ENCODE measurements at regions not wholly inside any gene's neighbourhood (a gene's known extent, or its start where the extent isn't known, plus 50 kb on each side); places are given as distances from the start of the nearest gene placed in this dataset.

DNA sequence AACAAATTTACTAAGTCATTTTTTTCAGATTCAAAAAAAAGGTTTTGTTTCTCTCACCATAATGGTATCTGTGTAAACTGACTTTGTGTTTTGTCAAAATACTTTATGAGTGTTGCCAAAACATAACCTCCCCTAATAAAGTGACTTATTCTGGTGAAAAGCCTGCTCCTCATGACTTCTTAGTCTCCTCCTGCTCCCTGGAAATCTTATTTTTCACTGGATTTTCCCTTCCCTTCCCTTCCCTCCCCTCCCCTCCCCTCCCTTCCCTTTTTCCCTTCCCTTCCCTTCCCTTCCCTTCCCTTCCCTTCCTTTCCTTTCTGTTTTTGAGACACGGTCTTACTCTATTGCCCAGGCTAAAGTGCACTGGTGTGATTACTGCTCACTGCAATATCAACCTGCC is 650.1 kb upstream of the GHITM start:
- Histone ChIP-seq H3K27me3 (ENCODE audit: control insufficient read depth in 2 of 2, insufficient read depth in 2 of 2, low read length in 2 of 2) (no peaks in the 10 kb centered on the region), H3K4me3 (replicated peaks in 1 of 3; ENCODE audit: insufficient read depth in 1 of 3, low read depth in 1 of 3, low read length in 3 of 3) (no peak overlapping the region), H3K79me2 (ENCODE audit: control insufficient read depth, insufficient read depth, low read length) (no peaks in the 10 kb centered on the region), H3K4me1 (ENCODE audit: control insufficient read depth, extremely low read depth, insufficient read depth, low read length) (no peaks in the 10 kb centered on the region), H3K36me3 (ENCODE audit: control insufficient read depth in 2 of 2, extremely low read depth in 1 of 2, insufficient read depth in 2 of 2, low read length in 2 of 2) (no peaks in the 10 kb centered on the region), H4K20me1 (replicated peaks; ENCODE audit: control insufficient read depth, extremely low read depth, insufficient read depth, low read length) (no peaks in the 10 kb centered on the region), H2AFZ (ENCODE audit: low read depth, low read length) (no peak overlapping the region), H3K9me1 (replicated peaks; ENCODE audit: control insufficient read depth, extremely low read depth, insufficient read depth, low read length) (no peaks in the 10 kb centered on the region), H3K9ac (replicated peaks; ENCODE audit: extremely low read depth, insufficient read depth, low read length) (no peak overlapping the region), H3K4me2 (ENCODE audit: insufficient read depth, low read length) (no peak overlapping the region), H3K27ac (ENCODE audit: insufficient read depth, low read depth, low read length) (no peak overlapping the region), H3K9me3 (replicated peaks; ENCODE audit: control insufficient read depth, insufficient read depth, low read length) (no peaks in the 10 kb centered on the region)
- POLR2A ChIA-PET: no interaction called here
- dilution Hi-C loops (cut with MboI; ENCODE audit: extremely low pct_ligation_motif_present, low sequenced_read_pairs) (no loop called here), intact Hi-C loops (cut with micrococcal nuclease) (no loop called here)
- no peak for FAIRE-seq
- CTCF ChIA-PET: no interaction called here
- TF ChIP-seq EZH2 (IDR thresholded peaks at IDR 0.05; ENCODE audit: borderline replicate concordance, low read depth, low read length, severe bottlenecking) (no peak), MYC (IDR thresholded peaks at IDR 0.05; ENCODE audit: low read depth, low read length) (no peak), GATA2 (IDR thresholded peaks at IDR 0.05; ENCODE audit: insufficient read depth, insufficient read length, low read depth, low read length) (no peak), POLR2A (IDR thresholded peaks at IDR 0.05; ENCODE audit: low read depth, low read length) (no peak), FOS (IDR thresholded peaks at IDR 0.05; ENCODE audit: borderline replicate concordance, insufficient read depth, low read length) (no peak), POLR2AphosphoS5 (IDR thresholded peaks at IDR 0.05; ENCODE audit: insufficient read depth, low read depth, low read length) (no peak), CTCF (IDR thresholded peaks at IDR 0.05; ENCODE audit: extremely low read depth in 1 of 2, insufficient read depth in 1 of 2, low read depth in 1 of 2, low read length in 2 of 2) (no peak), JUN (IDR thresholded peaks at IDR 0.05; ENCODE audit: borderline replicate concordance, insufficient read depth, insufficient read length, low read depth) (no peak)
- TF ChIP-seq, protein P1, sequence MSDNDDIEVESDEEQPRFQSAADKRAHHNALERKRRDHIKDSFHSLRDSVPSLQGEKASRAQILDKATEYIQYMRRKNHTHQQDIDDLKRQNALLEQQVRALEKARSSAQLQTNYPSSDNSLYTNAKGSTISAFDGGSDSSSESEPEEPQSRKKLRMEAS (IDR thresholded peaks at IDR 0.05; ENCODE audit: insufficient read depth, insufficient read length): no peak
- BruUV-seq (replicated peaks): no TSS peak
- no peak for DNase-seq (ENCODE audit: low read depth, low spot score)

Data from endothelial cell of umbilical vein (primary cell).